SH-SY5Y (cell line): ENCODE measurements at regions not wholly inside any gene's neighbourhood (a gene's known extent, or its start where the extent isn't known, plus 50 kb on each side); places are given as distances from the start of the nearest gene placed in this dataset.

Source experiments
- GATA2 ChIP-seq: IDR thresholded peaks from 2 replicates; pipeline ENCODE4 v1.6.1; 2011; ENCODE audit warnings: mild to moderate bottlenecking, low read depth, low read length
- GATA3 ChIP-seq: IDR thresholded peaks from 2 replicates; pipeline ENCODE4 v1.6.1; 2011; ENCODE audit warnings: low read depth, mild to moderate bottlenecking, low read length, moderate library complexity

GRCh38 chr5:36364473-36364872, 62.8 kb upstream of the RANBP3L start:
- TF ChIP-seq GATA2, result no peak
- TF ChIP-seq GATA3, result no peak
